Testis (tissue), 2 donors: ENCODE measurements at regions not wholly inside any gene's neighbourhood (a gene's known extent, or its start where the extent isn't known, plus 50 kb on each side); places are given as distances from the start of the nearest gene placed in this dataset.

Experiments
- DNase-seq: peaks from one replicate; pipeline ENCODE4 v3.0.0-alpha.2; 2019
- H3K27ac ChIP-seq, 2 donors: fragments of 200-600 bp; sonication (generic); one replicate each; pipeline ENCODE4 v1.5.1; 2019
- H3K27me3 ChIP-seq: fragments of 200-600 bp; sonication (generic); one replicate; pipeline ENCODE4 v1.5.1; 2019
- H3K36me3 ChIP-seq: fragments of 200-600 bp; sonication (generic); one replicate; pipeline ENCODE4 v1.5.1; 2017; ENCODE audit warnings: low read depth; ENCODE audit errors: missing control alignments
- H3K4me1 ChIP-seq: fragments of 200-600 bp; sonication (generic); one replicate; pipeline ENCODE4 v1.5.1; 2019
- H3K4me3 ChIP-seq, 2 donors: fragments of 200-600 bp; sonication (generic); one replicate each; pipeline ENCODE4 v1.5.1; 2017 to 2019
- H3K9me3 ChIP-seq: fragments of 200-600 bp; sonication (generic); one replicate; pipeline ENCODE4 v1.5.1; 2017
- CTCF ChIP-seq, 3 experiments: fragments of 450-650 bp in 2 of 3; fragments of 200-600 bp in 1 of 3; sonication (generic) in 1 of 3; IDR thresholded peaks; one replicate each; pipeline ENCODE4 v1.5.1; 2016 to 2019; ENCODE audit warnings: antibody characterized with exemption in 3 of 3, mild to moderate bottlenecking in 2 of 3, moderate library complexity in 1 of 3
- POLR2A ChIP-seq: fragments of 450-650 bp; IDR thresholded peaks from one replicate; pipeline ENCODE4 v1.6.1; 2017; ENCODE audit warnings: antibody characterized with exemption, mild to moderate bottlenecking, moderate library complexity
- WGBS, 2 donors: methylation state at CpG; one replicate each; pipeline ENCODE4 v1.1.5; 2018; 5-methylcytosine and 5-hydroxymethylcytosine counted together
- intact Hi-C: fragments of 100-400 bp; cut with DNase I; formaldehyde crosslinking; loops from one replicate; pipeline ENCODE4 v1.15.1; 2023; ENCODE audit warnings: low total_unique reads

GRCh38 chr3:29033511-29033910 lies 247.4 kb upstream of the RBMS3 start:
- Histone ChIP-seq H3K27me3 (no peaks in the 10 kb centered on the region), H3K4me3 (no peak overlapping the region), H3K27ac (no peak overlapping the region), H3K9me3 (no peaks in the 10 kb centered on the region), H3K36me3 (no peaks in the 10 kb centered on the region), H3K4me1 (no peaks in the 10 kb centered on the region)
- intact Hi-C loops: no loop called here
- DNase-seq: no peak
- no peak for TF ChIP-seq CTCF (IDR thresholded peaks at IDR 0.05)
- no peak for TF ChIP-seq POLR2A
- WGBS, 2 donors: 84 to 91% methylated on average over 3 of the region's 3 CpGs

GRCh38 chr3:29050155-29050554 lies 230.7 kb upstream of the RBMS3 start:
- WGBS, 2 donors: 81 to 88% methylated on average over 2 of the region's 2 CpGs
- Histone ChIP-seq H3K27ac (no peak overlapping the region), H3K4me3 (no peak overlapping the region), H3K4me1 (no peaks in the 10 kb centered on the region), H3K36me3 (no peaks in the 10 kb centered on the region), H3K27me3 (no peaks in the 10 kb centered on the region), H3K9me3 (no peaks in the 10 kb centered on the region)
- intact Hi-C loops: no loop called here
- TF ChIP-seq CTCF (IDR thresholded peaks at IDR 0.05): no peak
- TF ChIP-seq POLR2A: no peak
- DNase-seq: no peak

- Histone ChIP-seq H3K27me3 (no peaks in the 10 kb centered on the region), H3K27ac (no peak overlapping the region), H3K4me1 (no peaks in the 10 kb centered on the region), H3K4me3 (no peak overlapping the region), H3K36me3 (no peaks in the 10 kb centered on the region), H3K9me3 (no peaks in the 10 kb centered on the region)
- intact Hi-C loops: no loop called here
- no peak for TF ChIP-seq POLR2A
- TF ChIP-seq CTCF (IDR thresholded peaks at IDR 0.05): no peak
- no peak for DNase-seq
These were observed 223.5 kb upstream of the RBMS3 start for GRCh38 chr3:29057326-29057725.

GRCh38 chr3:29064085-29064484 lies 216.8 kb upstream of the RBMS3 start:
- intact Hi-C loops: no loop called here
- no peak for TF ChIP-seq CTCF (IDR thresholded peaks at IDR 0.05)
- TF ChIP-seq POLR2A: no peak
- no peaks in the 10 kb centered on the region for H3K36me3 ChIP-seq
- H3K4me3 ChIP-seq: no peak overlapping the region
- no peak overlapping the region for H3K27ac ChIP-seq
- H3K4me1 ChIP-seq: no peaks in the 10 kb centered on the region
- no peak for DNase-seq
- no peaks in the 10 kb centered on the region for H3K27me3 ChIP-seq
- WGBS, 2 donors: 91 to 94% methylated on average over 1 of the region's 1 CpG
- H3K9me3 ChIP-seq: no peaks in the 10 kb centered on the region

- Histone ChIP-seq H3K4me1 (no peaks in the 10 kb centered on the region), H3K27ac (no peak overlapping the region), H3K36me3 (no peaks in the 10 kb centered on the region), H3K27me3 (no peaks in the 10 kb centered on the region), H3K9me3 (no peaks in the 10 kb centered on the region), H3K4me3 (no peak overlapping the region)
- peak; percentile 27 for DNase-seq
- 51 to 53% methylated on average over 2 of the region's 2 CpGs for WGBS, 2 donors
- TF ChIP-seq CTCF (IDR thresholded peaks at IDR 0.05) (no peak), POLR2A (no peak)
- intact Hi-C loops: no loop called here
These were observed 215.6 kb upstream of the RBMS3 start for GRCh38 chr3:29065211-29065785.
